HepG2 (cell line): ENCODE measurements at regions not wholly inside any gene's neighbourhood (a gene's known extent, or its start where the extent isn't known, plus 50 kb on each side); places are given as distances from the start of the nearest gene placed in this dataset.

Experiments
- CREB3 ChIP-seq: sonication (generic); formaldehyde crosslinking; IDR thresholded peaks from 2 replicates; pipeline ENCODE4 v1.5.0; 2020; ENCODE audit warnings: missing genetic modification reagents
- ERF ChIP-seq: IDR thresholded peaks from 2 replicates; pipeline ENCODE4 v1.6.1; 2018; ENCODE audit warnings: missing biosample characterization, missing genetic modification reagents
- ETV5 ChIP-seq: IDR thresholded peaks from 2 replicates; pipeline ENCODE4 v1.6.1; 2018; ENCODE audit warnings: missing biosample characterization, missing genetic modification reagents, inconsistent platforms, borderline replicate concordance
- GABPB1 ChIP-seq: IDR thresholded peaks from 2 replicates; pipeline ENCODE4 v1.6.1; 2016; ENCODE audit warnings: mild to moderate bottlenecking, missing genetic modification reagents, moderate library complexity, missing compliant biosample characterization
- HMGXB3 ChIP-seq: sonication (generic); formaldehyde crosslinking; IDR thresholded peaks from 2 replicates; pipeline ENCODE4 v1.4.0; 2020; ENCODE audit warnings: missing genetic modification reagents, borderline replicate concordance
- HOXD1 ChIP-seq: sonication (generic); formaldehyde crosslinking; IDR thresholded peaks from 2 replicates; pipeline ENCODE4 v1.5.0; 2020; ENCODE audit warnings: missing genetic modification reagents
- NFE2L2 ChIP-seq: fragments of 150-350 bp; IDR thresholded peaks from 2 replicates; pipeline ENCODE4 v1.6.1; 2014; ENCODE audit warnings: low read length
- REST ChIP-seq, 2 experiments: IDR thresholded peaks; 2 replicates each; pipeline ENCODE4 v1.6.1; 2011 to 2012; ENCODE audit warnings: low read length in 2 of 2, borderline replicate concordance in 1 of 2, low read depth in 1 of 2, mild to moderate bottlenecking in 1 of 2, moderate library complexity in 1 of 2
- SAP130 ChIP-seq: IDR thresholded peaks from 2 replicates; pipeline ENCODE4 v1.6.1; 2016; ENCODE audit warnings: low read depth
- SIX1 ChIP-seq: sonication (generic); formaldehyde crosslinking; IDR thresholded peaks from 2 replicates; pipeline ENCODE4 v1.4.0; 2020; ENCODE audit warnings: missing genetic modification reagents, borderline replicate concordance
- THAP9 ChIP-seq: sonication (generic); formaldehyde crosslinking; IDR thresholded peaks from 2 replicates; pipeline ENCODE4; 2020; ENCODE audit warnings: missing genetic modification reagents, mild to moderate bottlenecking, borderline replicate concordance
- TSC22D2 ChIP-seq: sonication (generic); formaldehyde crosslinking; IDR thresholded peaks from 2 replicates; pipeline ENCODE4 v1.5.1; 2020; ENCODE audit warnings: missing genetic modification reagents, mild to moderate bottlenecking, borderline replicate concordance
- ZBTB25 ChIP-seq: IDR thresholded peaks from 2 replicates; pipeline ENCODE4 v1.6.1; 2018; ENCODE audit warnings: missing genetic modification reagents
- ZNF232 ChIP-seq: sonication (generic); formaldehyde crosslinking; IDR thresholded peaks from 2 replicates; pipeline ENCODE4 v1.4.0; 2020; ENCODE audit warnings: missing genetic modification reagents, borderline replicate concordance

- TF ChIP-seq REST (IDR thresholded peaks at IDR 0.05; ENCODE audit: borderline replicate concordance in 1 of 2, low read depth in 1 of 2, low read length in 2 of 2) (peak; percentile 78 to 98), HMGXB3 (CRISPR knock-in tag) (no peak), ZBTB25 (CRISPR knock-in tag) (0 out of 2 replicates have a peak, but pooled peaks have one; percentile 24), NFE2L2 (no peak), ZNF232 (CRISPR knock-in tag) (no peak), THAP9 (no peak), HOXD1 (CRISPR knock-in tag) (no peak), ERF (CRISPR knock-in tag) (peak; percentile 54), CREB3 (CRISPR knock-in tag) (no peak), SAP130 (CRISPR knock-in tag) (peak; percentile 32; the same call in 1 of the 2 replicates), GABPB1 (no peak), TSC22D2 (CRISPR knock-in tag) (peak; percentile 65; the same call in 1 of the 2 replicates), SIX1 (CRISPR knock-in tag) (no peak), ETV5 (no peak)
These were observed 83.5 kb upstream of the PROKR2 start (continued) for GRCh38 chr20:5400164-5400762.
